ENCODE measurements at regions not wholly inside any gene's neighbourhood (a gene's known extent, or its start where the extent isn't known, plus 50 kb on each side); places are given as distances from the start of the nearest gene placed in this dataset.

DNA sequence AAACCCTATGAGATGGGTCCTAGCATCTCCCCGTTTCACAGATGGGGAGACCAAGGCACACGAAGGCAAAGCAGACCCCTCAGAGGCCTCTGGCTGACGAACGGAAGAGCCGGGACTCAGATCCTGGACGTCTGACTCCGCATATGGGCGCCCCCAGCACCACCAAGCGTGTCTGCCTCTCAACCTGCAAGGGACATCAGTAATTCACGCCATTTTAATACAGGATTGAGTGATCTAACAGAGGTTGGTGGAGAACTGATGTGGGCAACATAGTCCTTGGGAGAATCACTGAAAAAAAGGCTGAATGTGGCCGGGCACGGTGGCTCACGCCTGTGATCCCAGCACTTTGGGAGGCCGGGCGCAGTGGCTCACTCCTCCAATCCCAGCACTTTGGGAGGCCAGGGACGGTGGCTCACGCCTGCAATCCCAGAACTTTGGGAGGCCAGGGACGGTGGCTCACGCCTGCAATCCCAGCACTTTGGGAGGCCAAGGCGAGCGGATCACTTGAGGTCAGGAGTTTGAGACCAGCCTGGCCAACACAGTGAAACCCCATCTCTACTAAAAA is 206.6 kb downstream of the DLL1 start:
- TF ChIP-seq, protein P1, sequence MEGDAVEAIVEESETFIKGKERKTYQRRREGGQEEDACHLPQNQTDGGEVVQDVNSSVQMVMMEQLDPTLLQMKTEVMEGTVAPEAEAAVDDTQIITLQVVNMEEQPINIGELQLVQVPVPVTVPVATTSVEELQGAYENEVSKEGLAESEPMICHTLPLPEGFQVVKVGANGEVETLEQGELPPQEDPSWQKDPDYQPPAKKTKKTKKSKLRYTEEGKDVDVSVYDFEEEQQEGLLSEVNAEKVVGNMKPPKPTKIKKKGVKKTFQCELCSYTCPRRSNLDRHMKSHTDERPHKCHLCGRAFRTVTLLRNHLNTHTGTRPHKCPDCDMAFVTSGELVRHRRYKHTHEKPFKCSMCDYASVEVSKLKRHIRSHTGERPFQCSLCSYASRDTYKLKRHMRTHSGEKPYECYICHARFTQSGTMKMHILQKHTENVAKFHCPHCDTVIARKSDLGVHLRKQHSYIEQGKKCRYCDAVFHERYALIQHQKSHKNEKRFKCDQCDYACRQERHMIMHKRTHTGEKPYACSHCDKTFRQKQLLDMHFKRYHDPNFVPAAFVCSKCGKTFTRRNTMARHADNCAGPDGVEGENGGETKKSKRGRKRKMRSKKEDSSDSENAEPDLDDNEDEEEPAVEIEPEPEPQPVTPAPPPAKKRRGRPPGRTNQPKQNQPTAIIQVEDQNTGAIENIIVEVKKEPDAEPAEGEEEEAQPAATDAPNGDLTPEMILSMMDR (conservative IDR thresholded peaks at IDR 0.05) = no peak
- TF ChIP-seq ZFX (IDR thresholded peaks at IDR 0.05) = no peak

Data from C4-2B (cell line).